K562 (cell line): ENCODE measurements at regions not wholly inside any gene's neighbourhood (a gene's known extent, or its start where the extent isn't known, plus 50 kb on each side); places are given as distances from the start of the nearest gene placed in this dataset.

Experiments used
- ELF1 ChIP-seq: fragments of 200-800 bp; sonication (Bioruptor generic); IDR thresholded peaks from 2 replicates; pipeline ENCODE4 v1.6.1; 2016; ENCODE audit warnings: missing genetic modification characterization, missing compliant biosample characterization
- ILK ChIP-seq: fragments of 450-650 bp; IDR thresholded peaks from 2 replicates; pipeline ENCODE4 v1.6.1; 2016; ENCODE audit warnings: missing genetic modification characterization, low read depth, mild to moderate bottlenecking, missing compliant biosample characterization, moderate library complexity, borderline replicate concordance
- ZBTB8A ChIP-seq: fragments of 450-650 bp; IDR thresholded peaks from 2 replicates; pipeline ENCODE4 v1.6.1; 2018; ENCODE audit warnings: mild to moderate bottlenecking, moderate library complexity; ENCODE audit not compliant: partially characterized antibody
- TF ChIP-seq, protein P1 (sequence below): fragments of 450-650 bp; IDR thresholded peaks from 2 replicates; pipeline ENCODE4 v1.6.1; 2018; ENCODE audit not compliant: partially characterized antibody
- TF ChIP-seq, protein P2 (sequence below), 3 experiments: IDR thresholded peaks in 2 of 3; conservative IDR thresholded peaks in 1 of 3; 2 replicates each; pipeline ENCODE4 v1.5.1; 2011 to 2012; ENCODE audit warnings: low read length in 3 of 3, mild to moderate bottlenecking in 3 of 3, control low read depth in 2 of 3, improper control_type of control experiment in 1 of 3, inconsistent platforms in 1 of 3, low read depth in 1 of 3, mixed read lengths in 1 of 3, moderate library complexity in 1 of 3; ENCODE audit not compliant: insufficient read depth in 2 of 3
- TF ChIP-seq, protein P3 (sequence below): sonication (generic); formaldehyde crosslinking; IDR thresholded peaks from 2 replicates; pipeline ENCODE4 v1.8.1; 2023; ENCODE audit warnings: mild to moderate bottlenecking, missing genetic modification reagents

DNA sequence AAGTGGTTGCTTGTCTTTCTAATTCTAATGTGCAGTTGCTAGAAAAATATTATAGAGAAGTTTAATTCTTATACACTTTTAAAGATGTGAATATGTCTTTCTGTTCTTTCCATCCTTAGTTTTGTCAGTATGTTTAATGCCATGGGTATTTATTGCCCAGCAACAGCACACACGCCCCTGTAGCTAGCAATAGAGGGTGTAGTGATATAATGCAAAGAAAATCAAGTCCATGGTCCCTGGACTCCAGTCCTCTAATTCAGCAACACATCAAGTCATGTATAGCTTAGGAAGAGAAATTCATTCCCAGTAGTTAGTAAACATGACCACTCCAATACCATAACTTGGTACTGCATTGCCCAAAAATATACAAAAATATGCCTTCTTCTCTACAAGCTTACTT lies 292.4 kb upstream of the NR2F2 start:
- TF ChIP-seq ELF1 (tag): no peak
- TF ChIP-seq, protein P1, sequence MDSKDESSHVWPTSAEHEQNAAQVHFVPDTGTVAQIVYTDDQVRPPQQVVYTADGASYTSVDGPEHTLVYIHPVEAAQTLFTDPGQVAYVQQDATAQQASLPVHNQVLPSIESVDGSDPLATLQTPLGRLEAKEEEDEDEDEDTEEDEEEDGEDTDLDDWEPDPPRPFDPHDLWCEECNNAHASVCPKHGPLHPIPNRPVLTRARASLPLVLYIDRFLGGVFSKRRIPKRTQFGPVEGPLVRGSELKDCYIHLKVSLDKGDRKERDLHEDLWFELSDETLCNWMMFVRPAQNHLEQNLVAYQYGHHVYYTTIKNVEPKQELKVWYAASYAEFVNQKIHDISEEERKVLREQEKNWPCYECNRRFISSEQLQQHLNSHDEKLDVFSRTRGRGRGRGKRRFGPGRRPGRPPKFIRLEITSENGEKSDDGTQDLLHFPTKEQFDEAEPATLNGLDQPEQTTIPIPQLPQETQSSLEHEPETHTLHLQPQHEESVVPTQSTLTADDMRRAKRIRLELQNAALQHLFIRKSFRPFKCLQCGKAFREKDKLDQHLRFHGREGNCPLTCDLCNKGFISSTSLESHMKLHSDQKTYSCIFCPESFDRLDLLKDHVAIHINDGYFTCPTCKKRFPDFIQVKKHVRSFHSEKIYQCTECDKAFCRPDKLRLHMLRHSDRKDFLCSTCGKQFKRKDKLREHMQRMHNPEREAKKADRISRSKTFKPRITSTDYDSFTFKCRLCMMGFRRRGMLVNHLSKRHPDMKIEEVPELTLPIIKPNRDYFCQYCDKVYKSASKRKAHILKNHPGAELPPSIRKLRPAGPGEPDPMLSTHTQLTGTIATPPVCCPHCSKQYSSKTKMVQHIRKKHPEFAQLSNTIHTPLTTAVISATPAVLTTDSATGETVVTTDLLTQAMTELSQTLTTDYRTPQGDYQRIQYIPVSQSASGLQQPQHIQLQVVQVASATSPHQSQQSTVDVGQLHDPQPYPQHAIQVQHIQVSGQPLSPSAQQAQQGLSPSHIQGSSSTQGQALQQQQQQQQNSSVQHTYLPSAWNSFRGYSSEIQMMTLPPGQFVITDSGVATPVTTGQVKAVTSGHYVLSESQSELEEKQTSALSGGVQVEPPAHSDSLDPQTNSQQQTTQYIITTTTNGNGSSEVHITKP: no peak
- TF ChIP-seq, protein P2, sequence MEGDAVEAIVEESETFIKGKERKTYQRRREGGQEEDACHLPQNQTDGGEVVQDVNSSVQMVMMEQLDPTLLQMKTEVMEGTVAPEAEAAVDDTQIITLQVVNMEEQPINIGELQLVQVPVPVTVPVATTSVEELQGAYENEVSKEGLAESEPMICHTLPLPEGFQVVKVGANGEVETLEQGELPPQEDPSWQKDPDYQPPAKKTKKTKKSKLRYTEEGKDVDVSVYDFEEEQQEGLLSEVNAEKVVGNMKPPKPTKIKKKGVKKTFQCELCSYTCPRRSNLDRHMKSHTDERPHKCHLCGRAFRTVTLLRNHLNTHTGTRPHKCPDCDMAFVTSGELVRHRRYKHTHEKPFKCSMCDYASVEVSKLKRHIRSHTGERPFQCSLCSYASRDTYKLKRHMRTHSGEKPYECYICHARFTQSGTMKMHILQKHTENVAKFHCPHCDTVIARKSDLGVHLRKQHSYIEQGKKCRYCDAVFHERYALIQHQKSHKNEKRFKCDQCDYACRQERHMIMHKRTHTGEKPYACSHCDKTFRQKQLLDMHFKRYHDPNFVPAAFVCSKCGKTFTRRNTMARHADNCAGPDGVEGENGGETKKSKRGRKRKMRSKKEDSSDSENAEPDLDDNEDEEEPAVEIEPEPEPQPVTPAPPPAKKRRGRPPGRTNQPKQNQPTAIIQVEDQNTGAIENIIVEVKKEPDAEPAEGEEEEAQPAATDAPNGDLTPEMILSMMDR (IDR thresholded peaks at IDR 0.05 in 2 of 3, conservative IDR thresholded peaks at IDR 0.05 in 1 of 3; ENCODE audit: insufficient read depth in 2 of 3, low read depth in 1 of 3, low read length in 3 of 3): no peak
- TF ChIP-seq ZBTB8A: no peak
- TF ChIP-seq, protein P3, sequence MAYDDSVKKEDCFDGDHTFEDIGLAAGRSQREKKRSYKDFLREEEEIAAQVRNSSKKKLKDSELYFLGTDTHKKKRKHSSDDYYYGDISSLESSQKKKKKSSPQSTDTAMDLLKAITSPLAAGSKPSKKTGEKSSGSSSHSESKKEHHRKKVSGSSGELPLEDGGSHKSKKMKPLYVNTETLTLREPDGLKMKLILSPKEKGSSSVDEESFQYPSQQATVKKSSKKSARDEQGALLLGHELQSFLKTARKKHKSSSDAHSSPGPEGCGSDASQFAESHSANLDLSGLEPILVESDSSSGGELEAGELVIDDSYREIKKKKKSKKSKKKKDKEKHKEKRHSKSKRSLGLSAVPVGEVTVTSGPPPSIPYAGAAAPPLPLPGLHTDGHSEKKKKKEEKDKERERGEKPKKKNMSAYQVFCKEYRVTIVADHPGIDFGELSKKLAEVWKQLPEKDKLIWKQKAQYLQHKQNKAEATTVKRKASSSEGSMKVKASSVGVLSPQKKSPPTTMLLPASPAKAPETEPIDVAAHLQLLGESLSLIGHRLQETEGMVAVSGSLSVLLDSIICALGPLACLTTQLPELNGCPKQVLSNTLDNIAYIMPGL (CRISPR knock-in tag): no peak
- TF ChIP-seq ILK (tag): no peak
